ENCODE measurements at regions not wholly inside any gene's neighbourhood (a gene's known extent, or its start where the extent isn't known, plus 50 kb on each side); places are given as distances from the start of the nearest gene placed in this dataset.
"Not testable (repeated sequence)": the region's sequence is repeated elsewhere in the genome, so short reads cannot be mapped to it uniquely, and the experiment has no call there.

- DNase-seq (no peak), ATAC-seq (ENCODE audit: poor library complexity) (peak; percentile 87)
- intact Hi-C loops (cut with DNase I), result no loop called here
Measured at GRCh38 chr6:14283600-14284235, 166.1 kb downstream of the CD83 start.

DNA sequence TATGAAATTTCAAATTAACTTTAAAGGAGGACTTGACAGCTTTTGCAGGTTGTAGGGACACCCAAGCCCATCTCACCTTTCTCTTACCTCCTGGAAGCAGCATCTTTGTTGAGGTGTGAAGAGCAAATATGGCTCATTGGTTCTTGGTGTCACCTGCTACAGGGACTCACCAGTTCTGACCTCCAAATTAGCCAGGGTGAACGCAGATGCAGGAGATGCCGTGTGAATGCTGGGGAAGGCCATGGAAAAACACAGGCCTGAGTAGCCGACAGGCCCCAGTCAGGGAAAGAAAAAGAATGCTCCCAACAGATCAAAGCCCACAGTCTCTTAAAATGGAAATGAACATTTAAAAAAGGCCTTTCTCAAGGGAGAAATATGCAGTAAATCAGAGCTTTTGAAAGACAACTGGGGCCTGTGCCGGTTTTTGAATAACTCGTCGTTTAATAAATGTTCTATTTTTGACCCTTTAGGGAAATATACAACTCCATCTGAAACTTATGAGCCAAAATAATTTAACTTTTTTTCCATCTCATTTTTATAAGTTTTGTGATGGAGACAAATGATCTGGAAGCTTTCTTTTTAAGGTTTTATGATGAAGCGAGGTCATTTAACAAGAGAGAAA is 167.5 kb downstream of the CD83 start:
- DNase-seq (no peak), ATAC-seq (ENCODE audit: poor library complexity) (no peak)
- intact Hi-C loops (cut with DNase I), result no loop called here

- peak; percentile 25 for ATAC-seq (ENCODE audit: poor library complexity)
- intact Hi-C loops (cut with DNase I), result no loop called here
Measured at GRCh38 chr6:14286144-14286543, 168.6 kb downstream of the CD83 start.

GRCh38 chr6:14286634-14287428 is 169.3 kb downstream of the CD83 start:
- intact Hi-C loops (cut with DNase I), result no loop called here
- DNase-seq (no peak), ATAC-seq (ENCODE audit: poor library complexity) (no peak)

More at GRCh38 chr6:14286144-14286543, 168.6 kb downstream of the CD83 start:
- DNase-seq, result no peak

DNA sequence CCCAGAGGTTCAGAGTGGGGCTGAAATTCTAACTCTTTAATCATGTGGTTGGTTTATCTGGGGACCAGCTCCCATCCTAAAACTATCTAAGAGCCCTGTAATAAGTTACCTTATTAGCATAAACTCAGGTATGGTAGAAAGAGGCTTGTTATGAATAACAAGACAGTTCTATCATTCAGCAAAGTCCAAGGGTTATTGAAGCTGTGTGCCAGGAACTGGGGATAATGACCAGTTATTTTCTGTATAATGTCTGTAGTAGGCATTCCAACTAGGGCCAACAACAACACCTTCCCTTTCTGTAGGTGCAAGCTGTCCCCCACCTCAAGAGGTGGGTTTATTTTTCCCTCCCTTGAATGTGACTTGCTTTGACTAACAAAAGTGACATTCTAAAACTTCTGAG is 170.1 kb downstream of the CD83 start:
- ATAC-seq (ENCODE audit: poor library complexity), result no peak
- no peak for DNase-seq
- intact Hi-C loops (cut with DNase I), result no loop called here

- intact Hi-C loops (cut with DNase I), result no loop called here
- no peak for ATAC-seq (ENCODE audit: poor library complexity)
- DNase-seq, result no peak
Measured at GRCh38 chr6:14288910-14289309, 171.3 kb downstream of the CD83 start.

- intact Hi-C loops (cut with DNase I), result no loop called here
- no peak for ATAC-seq (ENCODE audit: poor library complexity)
- no peak for DNase-seq
Measured at GRCh38 chr6:14290041-14290771, 172.6 kb downstream of the CD83 start.

GRCh38 chr6:14290772-14291330 is 173.3 kb downstream of the CD83 start:
- ATAC-seq (ENCODE audit: poor library complexity) (no peak), DNase-seq (no peak)
- intact Hi-C loops (cut with DNase I), result no loop called here

DNA sequence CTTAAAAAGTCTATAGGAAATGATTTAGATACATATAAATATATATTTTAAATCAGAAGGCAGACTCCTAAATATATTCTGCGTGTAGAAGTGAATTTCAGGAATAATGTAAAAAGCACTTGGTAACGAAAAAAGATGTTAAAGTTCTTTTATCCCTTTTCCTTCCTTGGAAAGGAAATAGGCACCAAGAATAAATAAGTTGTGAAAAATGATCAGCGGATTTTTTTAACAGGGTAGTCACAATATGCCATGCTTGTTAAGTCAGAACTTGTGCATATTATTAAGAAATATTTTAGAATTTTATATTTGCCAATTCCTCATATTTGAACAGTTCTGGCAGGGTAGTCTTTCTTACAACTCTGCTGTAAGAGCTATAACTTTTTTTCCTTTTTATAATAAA is 173.8 kb downstream of the CD83 start:
- DNase-seq (no peak), ATAC-seq (ENCODE audit: poor library complexity) (no peak)
- intact Hi-C loops (cut with DNase I), result no loop called here

DNA sequence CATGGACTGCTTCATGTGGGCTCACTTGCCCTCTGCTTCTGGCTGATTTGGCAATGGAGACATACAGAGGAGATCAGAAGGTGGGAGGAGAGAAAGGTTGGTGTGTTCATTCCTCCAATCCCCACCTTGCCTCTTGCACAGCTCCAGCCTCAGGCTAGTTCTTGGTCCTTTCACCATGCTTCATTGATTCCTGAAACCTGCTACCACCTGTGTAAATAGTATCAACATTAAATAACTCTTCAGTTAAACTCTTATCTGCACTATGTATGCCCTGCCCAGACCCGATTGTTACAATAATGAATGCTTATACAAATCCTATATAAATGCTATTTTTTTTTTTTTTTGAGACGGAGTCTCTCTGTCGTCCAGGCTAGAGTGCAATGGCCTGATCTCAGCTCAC is 174.5 kb downstream of the CD83 start:
- intact Hi-C loops (cut with DNase I), result no loop called here
- no peak for ATAC-seq (ENCODE audit: poor library complexity)
- no peak for DNase-seq

DNA sequence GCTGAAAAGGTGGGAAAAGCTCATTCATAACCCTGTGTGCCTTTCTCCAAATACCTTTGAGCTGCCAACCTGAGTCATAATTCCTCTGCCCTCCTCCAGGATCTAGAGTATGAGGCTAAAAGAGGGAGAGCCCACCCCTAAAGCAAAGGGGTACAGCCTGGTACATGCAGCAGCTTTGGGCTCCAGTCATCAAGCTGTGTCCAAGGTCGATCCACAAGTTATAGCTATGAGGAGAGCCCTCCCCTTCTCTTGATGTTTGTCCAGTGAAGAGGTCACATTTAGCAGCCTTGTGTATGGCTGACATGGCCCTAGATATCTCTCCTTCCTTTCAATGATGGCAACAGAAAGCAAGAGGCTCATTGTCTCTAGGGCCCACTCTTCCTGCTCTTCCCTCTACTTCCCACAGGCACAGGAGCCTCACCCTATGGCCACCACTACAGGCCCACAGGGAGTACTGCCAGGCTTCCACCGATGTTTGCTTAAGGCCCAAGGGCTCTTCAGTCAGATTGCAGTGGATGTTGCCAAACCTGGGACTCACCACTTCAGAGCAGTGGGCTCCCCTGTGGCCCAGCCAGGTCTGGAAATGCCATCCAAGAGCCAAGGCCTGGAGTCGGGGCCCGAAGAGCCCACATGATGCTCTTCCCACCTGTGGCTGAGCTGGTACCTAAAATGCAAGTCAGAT is 176.8 kb downstream of the CD83 start:
- ATAC-seq (ENCODE audit: poor library complexity) (no peak), DNase-seq (no peak)
- intact Hi-C loops (cut with DNase I), result no loop called here

DNA sequence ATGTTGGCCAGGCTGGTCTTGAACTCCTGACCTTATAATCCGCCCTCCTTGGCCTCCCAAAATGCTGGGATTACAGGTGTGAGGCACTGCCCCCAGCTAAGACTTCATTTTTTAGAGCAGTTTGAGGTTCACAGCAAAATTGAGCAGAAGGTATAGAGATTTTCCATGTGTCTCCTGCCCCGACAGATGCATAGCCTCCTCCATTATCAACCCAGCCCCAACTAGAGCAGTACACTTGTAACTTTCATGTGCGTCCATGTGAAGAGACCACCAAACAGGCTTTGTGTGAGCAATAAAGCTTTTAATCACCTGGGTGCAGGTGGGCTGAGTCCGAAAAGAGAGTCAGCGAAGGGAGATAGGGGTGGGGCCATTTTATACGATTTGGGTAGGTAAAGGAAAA is 179.1 kb downstream of the CD83 start:
- ATAC-seq (ENCODE audit: poor library complexity); DNase-seq; intact Hi-C loops (cut with DNase I): not testable (repeated sequence)

- DNase-seq; intact Hi-C loops (cut with DNase I); ATAC-seq (ENCODE audit: poor library complexity): not testable (repeated sequence)
Measured at GRCh38 chr6:14297118-14297517, 179.5 kb downstream of the CD83 start.

- ATAC-seq (ENCODE audit: poor library complexity); DNase-seq; intact Hi-C loops (cut with DNase I): not testable (repeated sequence)
Measured at GRCh38 chr6:14300189-14300588, 182.6 kb downstream of the CD83 start.

DNA sequence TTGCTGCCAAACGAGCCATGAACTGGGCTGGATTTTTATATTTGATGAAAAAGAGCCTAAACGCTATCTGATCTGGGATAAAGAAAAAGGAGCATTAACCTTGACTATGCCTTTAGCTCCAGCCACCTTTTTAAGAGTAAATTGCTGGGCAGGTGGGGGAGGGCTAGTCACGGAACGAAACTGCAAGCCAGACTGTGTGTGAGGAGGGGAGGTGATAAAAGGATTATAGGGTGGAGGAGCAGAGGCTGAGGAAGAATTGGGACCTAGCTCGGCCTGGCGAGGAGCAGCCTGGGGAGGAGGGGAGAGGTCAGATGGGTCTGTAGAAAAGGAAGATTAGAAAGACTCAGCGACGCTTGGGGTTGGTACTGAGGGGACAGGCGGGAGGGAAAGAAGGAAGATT is 183.1 kb downstream of the CD83 start:
- intact Hi-C loops (cut with DNase I); ATAC-seq (ENCODE audit: poor library complexity); DNase-seq: not testable (repeated sequence)

GRCh38 chr6:14301477-14301876 is 183.9 kb downstream of the CD83 start:
- DNase-seq; intact Hi-C loops (cut with DNase I); ATAC-seq (ENCODE audit: poor library complexity): not testable (repeated sequence)

- intact Hi-C loops (cut with DNase I), result no loop called here
- DNase-seq, result no peak
- ATAC-seq (ENCODE audit: poor library complexity), result no peak
Measured at GRCh38 chr6:14305131-14305530, 187.6 kb downstream of the CD83 start.

DNA sequence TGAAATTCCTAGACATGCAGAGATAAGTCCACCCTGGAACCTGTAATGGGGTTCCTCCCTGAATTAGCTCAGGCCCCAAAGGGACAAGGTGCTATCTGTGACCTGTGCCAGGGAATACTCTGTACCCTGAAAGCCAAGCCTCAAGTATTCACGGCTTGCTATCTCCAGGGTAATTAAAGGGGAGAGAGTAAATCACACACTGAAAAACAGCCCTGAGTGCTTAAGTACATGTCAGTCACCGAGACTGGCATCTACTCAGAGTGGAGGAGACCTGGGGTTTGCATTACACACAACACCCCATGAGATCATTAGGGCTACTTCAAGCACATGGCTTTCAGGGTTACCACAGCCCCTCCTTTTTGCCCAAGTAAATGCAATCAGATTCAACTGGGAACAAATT is 188.1 kb downstream of the CD83 start:
- intact Hi-C loops (cut with DNase I), result no loop called here
- peak; percentile 57 for ATAC-seq (ENCODE audit: poor library complexity)
- DNase-seq, result no peak

Data from Right ventricle myocardium superior (tissue), 1 donor.